ENCODE measurements at regions not wholly inside any gene's neighbourhood (a gene's known extent, or its start where the extent isn't known, plus 50 kb on each side); places are given as distances from the start of the nearest gene placed in this dataset.
"Not testable (repeated sequence)": the region's sequence is repeated elsewhere in the genome, so short reads cannot be mapped to it uniquely, and the experiment has no call there.

GRCh38 chr12:71281425-71281824 is 123.6 kb upstream of the TSPAN8 start:
- TF ChIP-seq CTCF (IDR thresholded peaks at IDR 0.05; ENCODE audit: extremely low read depth, missing control alignments) = no peak
- DNase-seq (ENCODE audit: low spot score) = no peak

GRCh38 chr12:71277866-71278265 is 120.1 kb upstream of the TSPAN8 start:
- DNase-seq (ENCODE audit: low spot score) = no peak
- no peak for TF ChIP-seq CTCF (IDR thresholded peaks at IDR 0.05; ENCODE audit: extremely low read depth, missing control alignments)

GRCh38 chr12:71276541-71276940 is 118.7 kb upstream of the TSPAN8 start:
- DNase-seq (ENCODE audit: low spot score) = no peak
- TF ChIP-seq CTCF (IDR thresholded peaks at IDR 0.05; ENCODE audit: extremely low read depth, missing control alignments) = no peak

GRCh38 chr12:71270794-71271193 is 113.0 kb upstream of the TSPAN8 start:
- DNase-seq (ENCODE audit: low spot score) = not testable (repeated sequence)

- DNase-seq (ENCODE audit: low spot score) = no peak
Observed at GRCh38 chr12:71270057-71270456, 112.3 kb upstream of the TSPAN8 start.

GRCh38 chr12:71269281-71269598 is 111.4 kb upstream of the TSPAN8 start:
- DNase-seq (ENCODE audit: low spot score) = no peak
- no peak for TF ChIP-seq CTCF (IDR thresholded peaks at IDR 0.05; ENCODE audit: extremely low read depth, missing control alignments)

More at GRCh38 chr12:71270057-71270456, 112.3 kb upstream of the TSPAN8 start:
- TF ChIP-seq CTCF (IDR thresholded peaks at IDR 0.05; ENCODE audit: extremely low read depth, missing control alignments) = no peak

GRCh38 chr12:71268598-71269280 is 110.9 kb upstream of the TSPAN8 start:
- TF ChIP-seq CTCF (IDR thresholded peaks at IDR 0.05; ENCODE audit: extremely low read depth, missing control alignments) = no peak
- DNase-seq (ENCODE audit: low spot score) = no peak

GRCh38 chr12:71266606-71267005 is 108.8 kb upstream of the TSPAN8 start:
- no peak for DNase-seq (ENCODE audit: low spot score)
- no peak for TF ChIP-seq CTCF (IDR thresholded peaks at IDR 0.05; ENCODE audit: extremely low read depth, missing control alignments)

- DNase-seq (ENCODE audit: low spot score) = not testable (repeated sequence)
Observed at GRCh38 chr12:71265731-71266130, 107.9 kb upstream of the TSPAN8 start.

All from GM20000 (cell line).